GM18873 (cell line): ENCODE measurements at regions not wholly inside any gene's neighbourhood (a gene's known extent, or its start where the extent isn't known, plus 50 kb on each side); places are given as distances from the start of the nearest gene placed in this dataset.
"Not testable (repeated sequence)": the region's sequence is repeated elsewhere in the genome, so short reads cannot be mapped to it uniquely, and the experiment has no call there.

Experiments used
- ATAC-seq: cut with Tn5 transposase; IDR thresholded peaks from one replicate; pipeline ENCODE4 v1.9.1; 2021; ENCODE audit warnings: mild to moderate bottlenecking, moderate library complexity, moderate number of reproducible peaks; ENCODE audit not compliant: unreplicated experiment, low FRiP score

DNA sequence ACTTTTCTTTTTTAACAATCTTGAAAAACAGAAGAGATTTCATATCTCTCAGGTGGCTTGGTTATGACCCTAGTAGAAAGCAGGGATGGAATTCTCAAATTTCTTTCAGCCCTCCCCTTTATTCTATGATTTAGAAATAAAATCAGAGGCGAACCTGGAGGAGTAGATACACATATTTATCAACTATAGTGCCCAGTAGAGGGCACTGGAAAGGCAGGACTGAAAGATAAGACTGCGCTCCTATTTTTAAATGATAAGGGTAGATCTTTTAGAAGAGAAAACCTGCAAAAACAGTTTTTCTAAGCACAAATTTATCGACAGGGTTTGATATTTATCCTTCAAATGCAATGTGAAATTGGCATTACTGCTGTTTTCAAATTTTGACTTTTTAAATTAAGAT is 1296.6 kb downstream of the EPHA7 start:
- ATAC-seq: no peak

GRCh38 chr6:92121228-92121627 is 1298.1 kb downstream of the EPHA7 start:
- no peak for ATAC-seq

DNA sequence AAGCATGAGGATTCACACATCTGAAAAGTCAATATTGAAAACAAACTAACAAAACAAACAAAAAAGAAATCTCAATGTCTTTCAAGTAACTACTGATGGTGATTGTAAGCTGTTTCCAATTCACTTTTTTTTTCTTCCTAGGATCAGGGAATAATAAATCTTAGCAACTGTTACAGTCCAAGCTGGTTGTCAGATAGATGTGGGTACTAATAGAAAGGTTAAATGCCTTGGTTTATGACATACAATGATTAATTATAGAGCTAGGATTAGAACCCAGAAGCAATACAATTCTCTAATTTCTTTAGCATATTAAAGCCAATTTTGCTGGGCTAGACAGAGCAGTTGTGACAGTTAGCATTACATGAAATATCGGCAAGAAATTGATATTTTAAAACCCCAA is 1301.6 kb downstream of the EPHA7 start:
- ATAC-seq: no peak

DNA sequence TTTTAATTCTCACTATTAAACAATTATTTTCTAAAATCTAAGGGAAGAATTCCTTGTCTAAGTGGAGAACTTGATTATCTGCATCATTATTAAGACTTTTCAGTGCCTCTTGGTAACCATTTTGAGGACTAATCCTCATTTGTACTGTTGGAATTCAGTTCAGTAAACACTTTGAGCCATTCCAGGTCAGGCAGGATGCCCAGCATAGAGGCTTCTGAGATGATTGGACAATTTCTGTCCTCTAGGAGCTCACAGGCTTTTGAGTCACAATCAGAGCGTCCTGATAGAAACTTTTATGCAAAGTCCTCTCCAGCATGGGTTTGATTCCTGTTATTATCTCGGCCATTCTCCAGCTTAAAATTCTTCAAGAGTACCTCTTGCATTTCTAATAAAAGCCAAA is 1304.6 kb downstream of the EPHA7 start:
- no peak for ATAC-seq

- no peak for ATAC-seq
Observed at GRCh38 chr6:92114091-92114675, 1305.2 kb downstream of the EPHA7 start.

DNA sequence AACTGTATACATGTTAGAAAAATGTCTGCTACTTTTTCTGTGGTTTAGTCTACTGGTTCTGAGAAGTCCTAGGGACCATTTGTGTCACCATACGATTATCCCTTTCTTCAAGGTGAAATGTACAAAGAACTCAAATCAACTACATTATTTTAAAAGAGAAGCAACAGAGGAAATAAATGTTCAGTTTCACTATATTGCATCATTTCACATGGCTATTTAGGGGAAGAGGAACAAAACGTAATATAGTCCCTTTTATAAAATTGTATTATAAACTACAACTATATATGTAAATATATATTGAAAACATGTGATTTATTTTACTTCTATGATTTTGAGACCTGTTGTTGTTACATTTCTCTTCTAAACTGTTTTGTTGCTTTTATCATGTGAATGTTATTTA is 1308.0 kb downstream of the EPHA7 start:
- ATAC-seq: no peak

DNA sequence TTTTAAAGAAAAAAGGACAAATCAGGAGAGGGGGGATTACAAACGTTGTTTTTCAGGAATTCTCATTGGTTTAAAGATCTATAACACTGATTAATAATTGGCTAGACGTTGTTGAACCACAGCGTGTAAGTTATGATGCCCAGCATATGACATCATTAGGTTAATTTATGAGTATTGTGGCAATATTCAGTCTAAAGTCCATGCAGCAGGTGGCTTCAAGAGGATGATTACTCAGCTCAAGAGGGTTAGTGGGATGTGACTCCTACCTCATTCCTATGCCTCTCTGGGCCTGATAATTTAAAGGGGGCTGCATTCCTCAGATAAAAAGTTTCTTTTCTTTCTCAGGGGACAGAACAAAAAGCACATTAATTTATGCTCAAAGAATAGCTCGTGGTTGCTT is 1309.0 kb downstream of the EPHA7 start:
- ATAC-seq: no peak

DNA sequence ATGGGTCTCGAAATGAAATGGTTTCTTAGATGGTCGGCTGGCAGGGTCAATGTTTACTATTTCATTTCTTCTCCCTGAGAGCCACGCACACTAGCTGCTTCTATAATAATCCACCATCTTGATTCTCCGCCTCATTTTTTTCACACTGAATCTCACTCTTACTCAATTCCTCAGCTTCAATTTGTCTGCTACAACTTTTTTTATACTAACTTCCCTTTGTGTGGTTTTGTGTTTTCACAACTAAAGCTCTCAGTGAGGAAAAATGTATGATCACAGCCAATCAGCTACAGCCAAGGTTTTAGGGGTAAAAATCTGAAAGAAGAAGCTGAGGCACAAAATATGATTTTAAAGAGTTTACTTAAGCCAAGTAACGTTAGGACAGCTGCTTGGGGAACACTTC is 1309.4 kb downstream of the EPHA7 start:
- no peak for ATAC-seq

GRCh38 chr6:92109256-92109655 is 1310.1 kb downstream of the EPHA7 start:
- ATAC-seq: no peak

DNA sequence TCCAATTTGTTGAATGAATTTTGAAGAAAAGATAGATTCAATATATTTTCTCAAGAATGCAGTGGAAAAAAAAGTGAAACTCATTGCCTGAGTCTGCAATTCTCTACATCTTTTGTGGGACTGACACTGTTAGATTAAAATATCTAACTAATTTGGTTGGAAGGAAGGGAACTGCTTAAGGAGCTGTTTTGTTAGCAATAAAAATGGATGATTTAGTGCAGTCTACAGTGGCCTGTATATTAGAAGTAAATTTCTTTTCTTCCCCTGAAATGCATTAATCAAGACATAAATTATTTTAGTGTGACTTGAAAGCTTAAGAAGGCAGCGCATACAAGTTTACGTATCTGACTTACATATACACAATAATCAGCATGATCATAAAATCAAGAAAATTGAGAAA is 1332.6 kb downstream of the EPHA7 start:
- ATAC-seq: no peak

- not testable (repeated sequence) for ATAC-seq
Observed at GRCh38 chr6:92083914-92084313, 1335.4 kb downstream of the EPHA7 start.

DNA sequence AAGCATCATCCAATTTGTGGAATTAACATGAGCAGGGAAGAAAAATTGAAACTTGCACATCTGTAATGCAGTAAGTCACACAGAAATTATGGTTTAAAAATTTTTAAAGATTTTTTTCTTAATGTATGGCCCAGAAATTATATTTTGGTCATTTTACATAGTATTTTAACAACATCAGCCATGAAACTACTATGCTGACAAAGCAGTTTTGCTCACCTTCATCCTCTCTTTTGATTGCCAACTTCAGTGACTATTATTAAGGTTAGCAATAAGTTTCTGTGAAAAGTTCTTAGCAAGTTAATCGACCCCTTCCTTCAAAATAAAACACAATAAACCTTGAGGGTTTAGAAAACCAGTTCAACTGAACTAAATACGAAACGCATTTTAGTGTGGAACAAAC is 1347.0 kb downstream of the EPHA7 start:
- no peak for ATAC-seq

DNA sequence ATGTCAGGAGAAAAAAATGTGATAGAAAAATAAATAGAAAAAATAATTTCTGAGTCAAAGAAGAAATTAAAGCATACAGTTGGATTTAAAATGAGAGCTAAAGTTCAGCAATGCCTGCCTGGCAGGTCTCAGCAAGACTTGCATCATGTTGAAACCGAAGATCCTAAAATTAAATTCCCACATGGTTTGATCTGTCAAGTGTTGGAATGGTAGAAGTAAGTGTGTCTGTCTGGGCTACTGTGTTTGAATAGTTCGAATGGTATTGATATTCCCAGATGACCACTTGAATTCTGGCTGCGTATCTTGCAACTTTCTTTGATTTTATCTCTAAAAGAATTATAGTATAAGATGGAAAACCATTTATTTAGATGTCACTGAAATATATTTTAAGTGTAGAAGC is 1349.6 kb downstream of the EPHA7 start:
- ATAC-seq: no peak

DNA sequence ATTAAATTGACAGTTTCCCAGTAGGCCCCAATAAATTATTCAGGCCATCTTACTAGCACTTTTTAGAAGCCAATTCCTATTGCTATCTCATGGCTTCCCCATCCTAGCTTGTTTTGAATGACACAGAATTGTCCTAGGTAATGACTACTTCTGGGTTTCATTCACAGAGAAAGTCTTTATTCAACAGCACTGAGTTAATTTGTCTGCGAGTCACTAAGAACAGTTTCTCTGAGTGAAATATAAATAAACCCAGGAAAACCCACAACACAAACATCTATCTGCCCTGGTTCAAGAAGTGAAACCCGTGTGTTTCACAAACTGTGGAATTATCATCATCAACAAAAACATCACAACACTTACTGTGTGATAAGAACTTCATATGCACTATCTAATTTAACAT is 1366.8 kb downstream of the EPHA7 start:
- ATAC-seq: no peak

- ATAC-seq: no peak
Observed at GRCh38 chr6:92050216-92050615, 1369.1 kb downstream of the EPHA7 start.

DNA sequence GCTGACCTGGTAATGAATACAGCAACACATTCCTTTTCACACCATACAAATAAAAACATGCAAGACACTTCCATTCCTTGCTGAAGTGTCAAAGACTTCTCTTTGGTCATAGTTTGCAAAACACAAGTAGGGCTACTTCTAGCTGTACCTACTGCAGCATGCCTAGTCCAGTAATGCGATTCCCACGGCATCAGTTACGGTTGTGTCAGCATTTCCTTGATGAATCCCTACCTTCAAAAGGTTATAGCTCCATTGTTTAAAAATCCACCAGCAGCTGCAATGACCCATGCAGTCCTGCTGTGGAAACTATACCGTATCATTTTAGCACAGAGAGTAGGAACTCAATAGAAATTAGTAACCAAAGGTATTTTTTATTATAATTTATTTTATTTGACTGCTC is 1371.5 kb downstream of the EPHA7 start:
- no peak for ATAC-seq

DNA sequence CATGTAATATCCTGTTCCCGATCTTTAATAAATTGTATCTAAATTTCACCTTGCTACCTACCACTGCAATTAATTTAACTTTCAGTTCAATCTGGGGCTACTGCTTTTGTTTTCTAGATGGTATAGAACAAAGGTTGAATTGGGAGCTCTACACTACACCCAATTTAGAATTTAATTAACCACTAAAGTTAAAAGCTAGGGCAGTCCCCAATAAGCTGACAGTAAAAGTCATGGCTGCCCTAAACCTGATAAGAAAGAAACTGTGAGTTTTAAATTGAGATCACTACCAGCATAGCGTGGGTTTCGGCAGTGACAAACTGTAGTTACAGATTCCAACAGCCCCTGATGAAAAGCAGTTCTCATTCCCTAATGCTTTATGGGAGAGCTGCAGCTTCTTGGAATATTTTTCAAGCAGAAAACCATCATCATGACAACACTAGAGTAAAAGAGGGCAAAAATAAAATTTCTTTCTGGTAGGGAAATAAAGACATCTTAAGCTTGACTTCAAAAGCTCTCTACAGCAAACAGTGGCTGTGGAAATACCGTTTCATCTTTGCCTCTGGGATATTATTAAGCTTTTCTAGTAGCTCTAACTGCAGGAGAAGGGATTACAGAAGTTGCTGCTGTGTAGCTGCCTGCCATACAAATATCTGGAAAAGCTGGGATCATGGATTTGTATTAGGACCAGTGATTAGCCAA is 1372.1 kb downstream of the EPHA7 start:
- no peak for ATAC-seq

DNA sequence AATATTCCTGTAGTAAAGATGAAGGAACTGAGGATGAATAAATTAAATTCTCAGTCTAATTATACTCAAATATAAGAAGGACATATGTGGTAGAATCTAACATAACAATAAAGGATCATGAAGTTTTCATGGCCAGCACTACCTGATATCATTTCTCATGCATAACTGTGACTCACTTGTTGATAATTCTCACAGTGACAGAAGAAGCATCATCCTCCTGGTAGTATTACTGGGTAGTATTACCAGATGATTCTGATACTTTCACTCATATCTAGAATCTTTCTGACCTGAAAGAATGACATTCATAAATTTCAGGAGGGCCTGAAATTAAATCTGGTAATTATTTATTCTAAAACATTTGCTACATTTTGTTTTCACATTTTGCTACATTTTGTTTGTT is 1375.0 kb downstream of the EPHA7 start:
- no peak for ATAC-seq

GRCh38 chr6:92043777-92044176 is 1375.6 kb downstream of the EPHA7 start:
- ATAC-seq: no peak

GRCh38 chr6:92026878-92027277 is 1392.5 kb downstream of the EPHA7 start:
- no peak for ATAC-seq

DNA sequence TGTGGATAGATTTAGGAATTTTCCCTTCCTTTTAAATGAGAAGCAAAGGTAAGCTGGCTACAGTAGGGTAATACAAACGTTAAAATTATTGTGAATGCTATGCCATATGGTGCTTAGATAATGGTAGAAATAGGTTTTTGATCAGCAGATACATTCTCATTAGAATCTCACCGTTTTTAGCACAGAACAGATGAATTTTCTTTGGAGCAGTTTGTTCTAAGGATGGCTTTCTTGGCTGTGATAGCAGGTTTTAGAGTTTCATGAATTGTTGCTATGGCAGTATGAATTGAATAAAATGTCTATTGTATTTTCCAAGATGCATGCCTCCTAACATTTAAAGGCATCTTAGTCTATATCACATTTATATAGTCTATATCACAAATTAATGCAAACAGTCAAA is 1394.5 kb downstream of the EPHA7 start:
- no peak for ATAC-seq

- no peak for ATAC-seq
Observed at GRCh38 chr6:92024110-92024509, 1395.2 kb downstream of the EPHA7 start.
